ENCODE measurements at regions not wholly inside any gene's neighbourhood (a gene's known extent, or its start where the extent isn't known, plus 50 kb on each side); places are given as distances from the start of the nearest gene placed in this dataset.

DNA sequence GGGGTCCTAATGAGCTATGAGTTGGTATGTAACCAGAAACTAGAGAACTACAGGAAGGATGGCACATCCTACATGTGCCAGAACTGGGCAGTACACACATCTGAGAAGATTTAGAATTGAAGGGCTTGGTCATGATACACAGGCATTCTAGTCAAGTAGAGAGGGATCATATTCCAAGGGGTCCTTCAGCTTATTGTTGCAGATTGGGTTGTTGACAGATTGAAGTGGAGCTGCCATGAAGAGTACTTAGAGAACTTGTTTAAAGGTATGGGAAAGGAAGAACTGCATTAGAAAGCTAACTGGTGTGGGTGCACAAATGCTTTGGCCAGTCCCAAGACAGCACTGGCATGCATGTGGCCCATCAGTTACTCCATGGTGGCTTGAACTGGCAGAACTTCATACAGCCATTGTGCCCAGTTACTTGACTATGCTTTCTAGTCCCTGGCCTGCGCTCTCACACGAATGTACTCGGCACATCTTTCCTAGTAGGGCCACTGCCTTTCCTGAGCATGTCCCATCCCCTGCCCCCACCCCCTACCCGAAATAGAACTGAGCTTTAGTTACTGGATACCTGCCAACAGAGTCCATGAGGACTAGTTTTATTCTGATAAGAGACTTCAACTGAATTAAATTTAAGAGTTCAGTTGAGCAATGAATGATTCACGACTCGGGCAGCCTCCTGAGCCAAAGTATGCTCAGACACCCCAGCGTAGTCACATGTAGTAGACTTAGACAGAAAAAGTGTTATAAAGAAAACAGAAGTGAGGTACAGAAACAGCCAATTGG is 64.0 kb downstream of the CCNG2 start:
- Mint-ChIP-seq H3K36me3 (ENCODE audit: low read depth) (no peaks in the 10 kb centered on the region), H3K4me1 (no peaks in the 10 kb centered on the region), H3K27ac (no peak overlapping the region), H3K27me3 (ENCODE audit: insufficient read depth, low read depth, poor library complexity) (no peaks in the 10 kb centered on the region), H3K4me3 (no peak overlapping the region), H3K9me3 (no peaks in the 10 kb centered on the region; the same call in 1 of the 3 replicates)
- no peak overlapping the region for H3K27ac ChIP-seq (ENCODE audit: low read depth)
- H3F3A ChIP-seq (replicated peaks; ENCODE audit: low read depth), result no peaks in the 10 kb centered on the region
- H2AFZ ChIP-seq, result no peak overlapping the region
- H4K20me1 ChIP-seq (replicated peaks; ENCODE audit: insufficient read depth), result no peaks in the 10 kb centered on the region
- H3K36me3 ChIP-seq (ENCODE audit: insufficient read depth), result no peaks in the 10 kb centered on the region
- peaks cover 14% of the 10 kb centered on the region; the same call in 1 of the 2 replicates for H3K9me2 ChIP-seq (ENCODE audit: insufficient read depth)
- no peak overlapping the region for H3K4me2 ChIP-seq
- H3K79me2 ChIP-seq (replicated peaks; ENCODE audit: insufficient read depth), result no peaks in the 10 kb centered on the region
- H3K4me1 ChIP-seq (ENCODE audit: insufficient read depth), result no peaks in the 10 kb centered on the region
- ATAC-seq, result no peak
- no peak overlapping the region for H3K4me3 ChIP-seq
- H3K27me3 ChIP-seq (ENCODE audit: insufficient read depth), result no peaks in the 10 kb centered on the region
- no peak for TF ChIP-seq ZNF114 (CRISPR knock-in tag; IDR thresholded peaks at IDR 0.05)
- TF ChIP-seq EZH2 (IDR thresholded peaks at IDR 0.05; ENCODE audit: low read depth, unreplicated experiment), result no peak
- no peak for TF ChIP-seq ZNF462 (CRISPR knock-in tag; IDR thresholded peaks at IDR 0.05)
- TF ChIP-seq STAT1 (IDR thresholded peaks at IDR 0.05; ENCODE audit: unreplicated experiment), result no peak
- TF ChIP-seq NANOG (IDR thresholded peaks at IDR 0.05; ENCODE audit: borderline replicate concordance), result no peak
- DNase-seq (ENCODE audit: low spot score), result no peak

DNA sequence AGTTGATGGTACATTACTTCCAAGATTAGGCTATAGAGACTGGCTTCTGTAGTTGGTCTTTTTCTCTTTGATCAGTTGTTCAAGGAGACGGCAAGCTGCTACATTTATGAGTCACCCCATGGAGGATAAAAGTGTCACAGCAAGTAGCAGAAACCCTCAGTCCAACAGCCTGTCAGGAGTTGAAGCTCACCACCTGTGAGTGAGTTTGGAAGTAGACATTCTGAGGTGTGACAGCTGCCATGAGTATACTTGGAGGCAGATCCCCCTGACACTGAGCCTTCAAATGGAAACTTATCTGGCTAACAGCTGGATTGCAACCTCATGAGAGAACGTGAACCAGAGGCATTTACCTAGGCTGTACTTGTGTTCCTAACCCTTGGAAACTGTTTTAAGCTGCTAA is 68.0 kb downstream of the CCNG2 start:
- Histone ChIP-seq H3K4me3 (no peak overlapping the region), H3K9me2 (ENCODE audit: insufficient read depth) (0 out of 2 replicates have a peak, but pooled peaks cover 9% of the 10 kb centered on the region), H2AFZ (no peak overlapping the region), H4K20me1 (replicated peaks; ENCODE audit: insufficient read depth) (no peaks in the 10 kb centered on the region), H3K79me2 (replicated peaks; ENCODE audit: insufficient read depth) (no peaks in the 10 kb centered on the region), H3K27me3 (ENCODE audit: insufficient read depth) (no peaks in the 10 kb centered on the region), H3K36me3 (ENCODE audit: insufficient read depth) (no peaks in the 10 kb centered on the region), H3K4me1 (ENCODE audit: insufficient read depth) (no peaks in the 10 kb centered on the region), H3K27ac (ENCODE audit: low read depth) (no peak overlapping the region), H3F3A (replicated peaks; ENCODE audit: low read depth) (no peaks in the 10 kb centered on the region), H3K4me2 (no peak overlapping the region)
- Mint-ChIP-seq H3K4me1 (no peaks in the 10 kb centered on the region), H3K36me3 (ENCODE audit: low read depth) (no peaks in the 10 kb centered on the region), H3K4me3 (no peak overlapping the region), H3K9me3 (peaks cover 16% of the 10 kb centered on the region), H3K27ac (no peak overlapping the region), H3K27me3 (ENCODE audit: insufficient read depth, low read depth, poor library complexity) (peaks cover 4% of the 10 kb centered on the region)
- DNase-seq (ENCODE audit: low spot score) (no peak), ATAC-seq (no peak)
- TF ChIP-seq STAT1 (IDR thresholded peaks at IDR 0.05; ENCODE audit: unreplicated experiment), result no peak
- TF ChIP-seq ZNF462 (CRISPR knock-in tag; IDR thresholded peaks at IDR 0.05), result no peak
- TF ChIP-seq POLR2AphosphoS5 (IDR thresholded peaks at IDR 0.05; ENCODE audit: low read depth), result no peak
